ENCODE measurements at regions not wholly inside any gene's neighbourhood (a gene's known extent, or its start where the extent isn't known, plus 50 kb on each side); places are given as distances from the start of the nearest gene placed in this dataset.

DNA sequence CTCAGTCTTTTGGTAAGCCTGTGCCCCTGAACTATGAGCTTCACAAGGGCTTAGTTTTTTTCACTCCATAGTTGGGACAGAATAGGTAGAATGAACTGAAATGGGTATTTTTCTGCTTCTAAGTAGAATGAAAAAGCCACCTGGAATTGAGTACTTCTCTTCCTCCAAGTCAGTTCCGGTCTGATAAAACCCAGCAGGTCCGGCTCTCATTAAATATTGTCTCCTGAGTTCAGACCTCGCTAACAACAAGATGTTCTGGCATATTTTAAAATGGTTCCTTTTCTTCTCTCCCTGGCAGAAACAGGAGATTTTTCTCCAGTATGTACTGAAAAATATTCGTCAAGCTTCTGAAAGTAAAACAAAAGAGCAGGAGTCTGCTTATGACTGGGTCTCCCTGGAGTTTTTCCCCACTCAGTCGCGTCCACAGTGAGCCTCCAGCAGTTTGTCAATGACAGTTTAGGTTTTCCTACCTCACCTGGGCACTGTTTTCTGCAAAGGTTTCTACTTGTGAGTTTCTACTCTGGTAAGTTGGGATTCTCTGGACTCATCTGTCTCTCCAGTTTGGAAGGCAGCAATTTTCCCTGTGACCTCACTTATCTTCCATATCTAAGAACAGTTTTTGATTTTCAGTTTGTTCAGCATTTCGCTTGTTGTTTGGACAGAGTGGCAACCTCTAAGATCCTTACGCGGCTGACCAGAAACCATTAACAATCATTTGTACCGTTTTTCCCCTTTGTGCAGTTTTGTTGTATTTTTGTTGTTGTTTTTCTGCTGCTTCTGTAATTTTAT lies 868.0 kb downstream of the METTL15 start:
- Histone ChIP-seq H3K4me1 (no peaks in the 10 kb centered on the region), H3K36me3 (no peaks in the 10 kb centered on the region), H3K9me3 (no peaks in the 10 kb centered on the region), H3K4me3 (ENCODE audit: low read depth, low read length) (no peak overlapping the region), H3K27me3 (no peaks in the 10 kb centered on the region)
- TF ChIP-seq, protein P1, sequence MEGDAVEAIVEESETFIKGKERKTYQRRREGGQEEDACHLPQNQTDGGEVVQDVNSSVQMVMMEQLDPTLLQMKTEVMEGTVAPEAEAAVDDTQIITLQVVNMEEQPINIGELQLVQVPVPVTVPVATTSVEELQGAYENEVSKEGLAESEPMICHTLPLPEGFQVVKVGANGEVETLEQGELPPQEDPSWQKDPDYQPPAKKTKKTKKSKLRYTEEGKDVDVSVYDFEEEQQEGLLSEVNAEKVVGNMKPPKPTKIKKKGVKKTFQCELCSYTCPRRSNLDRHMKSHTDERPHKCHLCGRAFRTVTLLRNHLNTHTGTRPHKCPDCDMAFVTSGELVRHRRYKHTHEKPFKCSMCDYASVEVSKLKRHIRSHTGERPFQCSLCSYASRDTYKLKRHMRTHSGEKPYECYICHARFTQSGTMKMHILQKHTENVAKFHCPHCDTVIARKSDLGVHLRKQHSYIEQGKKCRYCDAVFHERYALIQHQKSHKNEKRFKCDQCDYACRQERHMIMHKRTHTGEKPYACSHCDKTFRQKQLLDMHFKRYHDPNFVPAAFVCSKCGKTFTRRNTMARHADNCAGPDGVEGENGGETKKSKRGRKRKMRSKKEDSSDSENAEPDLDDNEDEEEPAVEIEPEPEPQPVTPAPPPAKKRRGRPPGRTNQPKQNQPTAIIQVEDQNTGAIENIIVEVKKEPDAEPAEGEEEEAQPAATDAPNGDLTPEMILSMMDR (IDR thresholded peaks at IDR 0.05; ENCODE audit: low read depth, low read length) = no peak
- no peak for DNase-seq

DNA sequence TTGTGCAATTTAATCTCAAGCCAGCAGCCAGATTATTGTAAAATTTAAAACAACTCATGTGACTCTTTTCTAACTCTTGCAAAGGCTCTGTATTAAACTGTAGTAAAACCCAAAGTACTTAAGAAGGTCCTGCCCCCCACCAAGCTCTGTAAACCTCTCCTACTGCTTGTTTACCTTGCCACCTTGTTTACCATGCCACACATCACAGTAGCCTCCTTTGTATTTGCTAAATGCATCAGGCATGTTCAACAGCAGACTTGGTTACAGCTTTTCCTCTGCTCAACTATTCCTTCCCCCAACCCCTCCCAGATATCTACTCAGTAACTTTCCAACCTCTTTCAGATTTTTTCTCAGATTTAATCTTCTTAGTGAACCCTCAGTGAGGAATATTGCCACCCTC lies 861.6 kb downstream of the METTL15 start:
- no peaks in the 10 kb centered on the region for H3K4me1 ChIP-seq
- no peak overlapping the region for H3K4me3 ChIP-seq (ENCODE audit: low read depth, low read length)
- H3K27me3 ChIP-seq = no peaks in the 10 kb centered on the region
- no peaks in the 10 kb centered on the region for H3K36me3 ChIP-seq
- H3K9me3 ChIP-seq = no peaks in the 10 kb centered on the region
- no peak for DNase-seq
- TF ChIP-seq, protein P1 (IDR thresholded peaks at IDR 0.05; ENCODE audit: low read depth, low read length) = no peak

DNA sequence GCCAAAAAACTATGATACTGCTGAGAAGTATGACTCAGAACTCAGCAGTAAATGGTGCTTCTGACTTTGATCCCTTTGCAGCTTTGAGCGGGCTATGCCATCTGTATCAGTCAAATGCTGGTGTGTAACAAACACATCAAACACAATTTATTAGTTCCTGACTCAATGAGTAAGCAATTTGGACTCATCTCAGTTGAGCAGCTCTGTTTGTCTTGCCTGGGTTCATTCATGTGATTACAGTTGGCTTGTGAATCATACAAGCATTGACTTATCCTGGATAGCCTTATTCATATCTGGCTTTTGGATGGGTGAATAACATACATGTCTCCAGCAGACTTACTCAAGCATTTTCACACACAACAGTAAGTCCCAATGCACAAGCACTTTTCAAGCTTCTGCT lies 858.8 kb downstream of the METTL15 start:
- Histone ChIP-seq H3K36me3 (no peaks in the 10 kb centered on the region), H3K4me3 (ENCODE audit: low read depth, low read length) (no peak overlapping the region), H3K4me1 (no peaks in the 10 kb centered on the region), H3K27me3 (no peaks in the 10 kb centered on the region), H3K9me3 (no peaks in the 10 kb centered on the region)
- no peak for DNase-seq
- TF ChIP-seq, protein P1 (IDR thresholded peaks at IDR 0.05; ENCODE audit: low read depth, low read length) = no peak

DNA sequence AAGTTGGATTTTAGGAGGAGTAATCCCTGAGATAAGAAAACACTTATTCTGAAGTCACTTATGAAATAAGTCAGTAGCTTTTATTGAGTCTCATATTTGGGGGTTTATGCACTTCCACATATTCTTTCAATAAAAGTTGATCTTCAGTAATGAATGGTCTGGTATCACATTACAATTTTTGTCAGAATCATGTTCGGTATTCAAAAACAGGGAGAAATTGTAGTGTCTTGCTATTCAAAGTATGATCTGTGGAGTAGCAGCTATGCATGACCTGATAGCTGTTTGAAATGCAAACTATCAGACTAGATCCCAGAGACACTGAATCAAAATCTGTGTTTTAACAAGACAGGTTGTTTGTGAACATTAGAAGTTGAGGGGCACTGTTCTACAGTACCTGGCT lies 857.6 kb downstream of the METTL15 start:
- no peak overlapping the region for H3K4me3 ChIP-seq (ENCODE audit: low read depth, low read length)
- TF ChIP-seq, protein P1 (IDR thresholded peaks at IDR 0.05; ENCODE audit: low read depth, low read length) = no peak
- H3K36me3 ChIP-seq = no peaks in the 10 kb centered on the region
- no peaks in the 10 kb centered on the region for H3K4me1 ChIP-seq
- H3K27me3 ChIP-seq = no peaks in the 10 kb centered on the region
- H3K9me3 ChIP-seq = no peaks in the 10 kb centered on the region
- DNase-seq = no peak

DNA sequence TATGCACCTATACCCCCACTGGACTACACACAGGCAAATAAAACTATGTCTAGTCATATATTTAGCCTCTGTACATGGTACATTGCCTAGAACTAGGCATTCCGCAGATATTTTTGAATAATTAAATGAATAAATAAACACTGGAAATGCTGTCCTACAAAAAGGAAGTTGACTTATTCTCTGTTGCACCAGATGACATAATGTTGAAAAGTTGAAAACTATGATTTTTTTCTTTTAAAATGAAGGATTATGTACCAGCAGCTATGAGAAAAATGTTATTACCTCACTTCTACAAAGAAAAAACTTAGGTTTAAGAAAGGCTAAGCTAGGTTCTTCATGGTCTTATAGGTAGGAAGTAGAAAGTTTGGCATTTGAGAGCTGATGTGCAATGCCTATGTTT lies 856.6 kb downstream of the METTL15 start:
- no peaks in the 10 kb centered on the region for H3K36me3 ChIP-seq
- H3K4me3 ChIP-seq (ENCODE audit: low read depth, low read length) = no peak overlapping the region

DNA sequence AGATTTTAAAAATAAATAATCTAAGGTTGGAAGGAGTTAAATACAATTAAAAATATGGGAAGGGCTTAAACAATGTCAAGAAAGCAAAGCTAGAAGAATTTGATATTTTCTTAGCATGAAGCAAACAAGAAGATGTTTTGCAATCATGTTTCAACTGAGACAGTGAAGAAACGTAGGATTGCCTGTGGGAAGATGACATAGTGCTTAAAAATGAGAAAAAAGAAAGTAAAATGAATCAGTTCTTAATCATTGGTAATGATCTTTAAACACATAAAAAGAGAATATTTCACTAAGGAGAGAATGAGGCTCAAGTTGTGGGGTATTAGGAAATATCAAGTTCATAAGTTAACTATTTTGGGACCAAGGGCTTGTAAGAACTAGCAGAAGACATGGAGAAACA lies 855.0 kb downstream of the METTL15 start:
- no peaks in the 10 kb centered on the region for H3K9me3 ChIP-seq
- no peak overlapping the region for H3K4me3 ChIP-seq (ENCODE audit: low read depth, low read length)
- H3K36me3 ChIP-seq = no peaks in the 10 kb centered on the region
- H3K4me1 ChIP-seq = no peaks in the 10 kb centered on the region
- DNase-seq = no peak
- TF ChIP-seq, protein P1 (IDR thresholded peaks at IDR 0.05; ENCODE audit: low read depth, low read length) = no peak
- no peaks in the 10 kb centered on the region for H3K27me3 ChIP-seq

More for the DNA sequence above, 856.6 kb downstream of the METTL15 start:
- TF ChIP-seq, protein P1 (IDR thresholded peaks at IDR 0.05; ENCODE audit: low read depth, low read length) = no peak
- DNase-seq = no peak
- Histone ChIP-seq H3K4me1 (no peaks in the 10 kb centered on the region), H3K9me3 (no peaks in the 10 kb centered on the region), H3K27me3 (no peaks in the 10 kb centered on the region)

All from BE2C (cell line).